BJ (cell line): ENCODE measurements at regions not wholly inside any gene's neighbourhood (a gene's known extent, or its start where the extent isn't known, plus 50 kb on each side); places are given as distances from the start of the nearest gene placed in this dataset.

Experiments
- CTCF ChIA-PET: fragments of 350-600 bp; formaldehyde crosslinking; extraction: SDS; loops from one replicate; lab custom pipeline; 2021; ENCODE audit warnings: antibody characterized with exemption, inconsistent platforms; lab: Yijun Ruan, JAX
- POLR2A ChIA-PET: fragments of 300-600 bp; sonication (Branson Sonifier 250); formaldehyde crosslinking; extraction: SDS; loops from one replicate; lab custom pipeline; 2021; ENCODE audit warnings: antibody characterized with exemption; lab: Charles Lee
- DNase-seq: peaks from one replicate; pipeline ENCODE4 v3.0.0-alpha.2; 2011; ENCODE audit warnings: low read depth
- H3K27me3 ChIP-seq: 2 replicates; pipeline ENCODE4 v1.6.0; 2011; ENCODE audit warnings: low read length; ENCODE audit not compliant: control insufficient read depth, insufficient read depth
- H3K36me3 ChIP-seq: 2 replicates; pipeline ENCODE4 v1.5.1; 2011; ENCODE audit warnings: low read length; ENCODE audit not compliant: control insufficient read depth, insufficient read depth
- H3K4me3 ChIP-seq: 2 replicates; pipeline ENCODE4 v1.5.1; 2011; ENCODE audit warnings: low read depth, mild to moderate bottlenecking, control low read depth, low read length
- TF ChIP-seq, protein P1 (sequence below): IDR thresholded peaks from 2 replicates; pipeline ENCODE4 v1.5.1; 2011; ENCODE audit warnings: low read depth, mild to moderate bottlenecking, control low read depth, inconsistent platforms, low read length, moderate library complexity; ENCODE audit not compliant: insufficient read depth

GRCh38 chr6:164359036-164359435 is 944.5 kb downstream of the QKI start:
- TF ChIP-seq, protein P1, sequence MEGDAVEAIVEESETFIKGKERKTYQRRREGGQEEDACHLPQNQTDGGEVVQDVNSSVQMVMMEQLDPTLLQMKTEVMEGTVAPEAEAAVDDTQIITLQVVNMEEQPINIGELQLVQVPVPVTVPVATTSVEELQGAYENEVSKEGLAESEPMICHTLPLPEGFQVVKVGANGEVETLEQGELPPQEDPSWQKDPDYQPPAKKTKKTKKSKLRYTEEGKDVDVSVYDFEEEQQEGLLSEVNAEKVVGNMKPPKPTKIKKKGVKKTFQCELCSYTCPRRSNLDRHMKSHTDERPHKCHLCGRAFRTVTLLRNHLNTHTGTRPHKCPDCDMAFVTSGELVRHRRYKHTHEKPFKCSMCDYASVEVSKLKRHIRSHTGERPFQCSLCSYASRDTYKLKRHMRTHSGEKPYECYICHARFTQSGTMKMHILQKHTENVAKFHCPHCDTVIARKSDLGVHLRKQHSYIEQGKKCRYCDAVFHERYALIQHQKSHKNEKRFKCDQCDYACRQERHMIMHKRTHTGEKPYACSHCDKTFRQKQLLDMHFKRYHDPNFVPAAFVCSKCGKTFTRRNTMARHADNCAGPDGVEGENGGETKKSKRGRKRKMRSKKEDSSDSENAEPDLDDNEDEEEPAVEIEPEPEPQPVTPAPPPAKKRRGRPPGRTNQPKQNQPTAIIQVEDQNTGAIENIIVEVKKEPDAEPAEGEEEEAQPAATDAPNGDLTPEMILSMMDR, result no peak
- no peaks in the 10 kb centered on the region for H3K36me3 ChIP-seq
- H3K27me3 ChIP-seq, result no peaks in the 10 kb centered on the region
- no peak overlapping the region for H3K4me3 ChIP-seq
- ChIA-PET CTCF (no interaction called here), POLR2A (no interaction called here)
- DNase-seq, result no peak

- ChIA-PET POLR2A (no interaction called here), CTCF (no interaction called here)
- Histone ChIP-seq H3K27me3 (no peaks in the 10 kb centered on the region), H3K36me3 (no peaks in the 10 kb centered on the region), H3K4me3 (no peak overlapping the region)
- TF ChIP-seq, protein P1, result no peak
- no peak for DNase-seq
Observed at GRCh38 chr6:164356814-164357213, 942.3 kb downstream of the QKI start.

GRCh38 chr6:164347455-164347854 is 932.9 kb downstream of the QKI start:
- ChIA-PET CTCF (interaction anchor here (0.7 kb wide), 1 partner anchor 409 kb away, joined by 3 read pairs; no protein-coding TSS in a partner anchor), POLR2A (no interaction called here)
- no peak for DNase-seq
- H3K27me3 ChIP-seq, result no peaks in the 10 kb centered on the region
- no peak overlapping the region for H3K4me3 ChIP-seq
- TF ChIP-seq, protein P1, result no peak
- H3K36me3 ChIP-seq, result no peaks in the 10 kb centered on the region

GRCh38 chr6:164346631-164347030 is 932.1 kb downstream of the QKI start:
- ChIA-PET CTCF (no interaction called here), POLR2A (no interaction called here)
- Histone ChIP-seq H3K4me3 (no peak overlapping the region), H3K27me3 (no peaks in the 10 kb centered on the region), H3K36me3 (no peaks in the 10 kb centered on the region)
- DNase-seq, result no peak
- TF ChIP-seq, protein P1, result no peak

GRCh38 chr6:164345806-164346496 is 931.4 kb downstream of the QKI start:
- Histone ChIP-seq H3K4me3 (no peak overlapping the region), H3K27me3 (no peaks in the 10 kb centered on the region), H3K36me3 (no peaks in the 10 kb centered on the region)
- POLR2A ChIA-PET, result no interaction called here
- TF ChIP-seq, protein P1, result no peak
- CTCF ChIA-PET, result interaction anchor here (0.6 kb wide), 1 partner anchor 185 kb away, joined by 3 read pairs; no protein-coding TSS in a partner anchor
- no peak for DNase-seq
